Keratinocyte (primary cell): ENCODE measurements at regions not wholly inside any gene's neighbourhood (a gene's known extent, or its start where the extent isn't known, plus 50 kb on each side); places are given as distances from the start of the nearest gene placed in this dataset.

ENCODE experiments used
- DNase-seq: peaks from one replicate; pipeline ENCODE4 v3.0.0-alpha.2; 2011; ENCODE audit warnings: low read depth, missing footprints, low spot score
- FAIRE-seq: peaks from 2 replicates; lab custom pipeline; 2011; peaks lifted over from hg19 to GRCh38; lab: Jason Lieb, UNC
- H2AFZ ChIP-seq: 2 replicates; pipeline ENCODE4 v1.6.0; 2012; ENCODE audit warnings: low read length, control low read depth, inconsistent platforms; ENCODE audit not compliant: control insufficient read depth
- H3K27ac ChIP-seq: 2 replicates; pipeline ENCODE4 v1.5.1; 2011; ENCODE audit warnings: low read length; ENCODE audit not compliant: control insufficient read depth, insufficient read depth
- H3K27me3 ChIP-seq: 3 replicates; pipeline ENCODE4 v1.6.0; 2011; ENCODE audit warnings: low read length; ENCODE audit not compliant: control insufficient read depth, insufficient read depth; ENCODE audit errors: extremely low read depth
- H3K36me3 ChIP-seq, 2 experiments: 2 replicates in 1 of 2; 3 replicates in 1 of 2; pipeline ENCODE4 v1.5.1; 2011; ENCODE audit warnings: low read length in 2 of 2, mild to moderate bottlenecking in 1 of 2; ENCODE audit not compliant: control insufficient read depth in 2 of 2, insufficient read depth in 2 of 2; ENCODE audit errors: extremely low read depth in 1 of 2
- H3K4me1 ChIP-seq: 3 replicates; pipeline ENCODE4 v1.5.1; 2011; ENCODE audit warnings: low read length; ENCODE audit not compliant: control insufficient read depth, insufficient read depth; ENCODE audit errors: extremely low read depth
- H3K4me2 ChIP-seq: 3 replicates; pipeline ENCODE4 v1.6.0; 2011; ENCODE audit warnings: low read depth, low read length; ENCODE audit not compliant: control insufficient read depth, insufficient read depth; ENCODE audit errors: extremely low read depth
- H3K4me3 ChIP-seq, 3 experiments: fragments of 200-600 bp in 1 of 3; sonication (generic) in 1 of 3; 2 replicates in 2 of 3; 3 replicates in 1 of 3; pipeline ENCODE4 v1.5.1; 2011 to 2016; ENCODE audit warnings: low read length in 3 of 3, mild to moderate bottlenecking in 3 of 3, control low read depth in 2 of 3, inconsistent platforms in 1 of 3, low read depth in 1 of 3, mixed read lengths in 1 of 3, mixed run types in 1 of 3, moderate library complexity in 1 of 3; ENCODE audit not compliant: control insufficient read depth in 2 of 3, insufficient read depth in 2 of 3; ENCODE audit errors: extremely low read depth in 1 of 3
- H3K79me2 ChIP-seq: 2 replicates; pipeline ENCODE4 v1.6.0; 2012; ENCODE audit warnings: low read length; ENCODE audit not compliant: control insufficient read depth, insufficient read depth
- H3K9ac ChIP-seq: 3 replicates; pipeline ENCODE4 v1.6.0; 2011; ENCODE audit warnings: low read length; ENCODE audit not compliant: control insufficient read depth, insufficient read depth; ENCODE audit errors: extremely low read depth
- H3K9me1 ChIP-seq: 3 replicates; pipeline ENCODE4 v1.6.0; 2011; ENCODE audit warnings: low read length; ENCODE audit not compliant: control insufficient read depth, insufficient read depth; ENCODE audit errors: extremely low read depth
- H3K9me3 ChIP-seq: 2 replicates; pipeline ENCODE4 v1.5.1; 2012; ENCODE audit warnings: low read depth, low read length; ENCODE audit not compliant: control insufficient read depth
- H4K20me1 ChIP-seq: 3 replicates; pipeline ENCODE4 v1.6.0; 2011; ENCODE audit warnings: low read length; ENCODE audit not compliant: control insufficient read depth, insufficient read depth; ENCODE audit errors: extremely low read depth
- CTCF ChIP-seq, 3 experiments: IDR thresholded peaks in 1 of 3; conservative IDR thresholded peaks in 1 of 3; optimal IDR thresholded peaks in 1 of 3; 2 replicates in 2 of 3; 3 replicates in 1 of 3; pipeline versions ENCODE3 to v1.5.1; 2011; ENCODE audit warnings: low read length in 3 of 3, mild to moderate bottlenecking in 3 of 3, moderate library complexity in 2 of 3, control low read depth in 1 of 3, inconsistent platforms in 1 of 3; ENCODE audit not compliant: insufficient read depth in 2 of 3; ENCODE audit errors: extremely low read depth in 1 of 3
- EZH2 ChIP-seq: IDR thresholded peaks from one replicate; pipeline ENCODE4 v1.6.1; 2012; ENCODE audit warnings: inconsistent platforms, mild to moderate bottlenecking, low read length, moderate library complexity
- dilution Hi-C: fragments of 300-500 bp; cut with MboI; formaldehyde crosslinking; loops from one replicate; pipeline ENCODE4 v1.7.0; 2020; ENCODE audit warnings: low sequenced_read_pairs; ENCODE audit not compliant: extremely low pct_ligation_motif_present

GRCh38 chr10:3631701-3632330 lies 153.2 kb downstream of the KLF6 start:
- dilution Hi-C loops: no loop called here
- FAIRE-seq (peak; percentile 71), DNase-seq (no peak)
- H3K4me3 ChIP-seq: no peak overlapping the region
- H3K79me2 ChIP-seq: no peaks in the 10 kb centered on the region
- peaks cover 25% of the 10 kb centered on the region for H3K4me1 ChIP-seq
- TF ChIP-seq CTCF (optimal IDR thresholded peaks at IDR 0.05 in 1 of 3, IDR thresholded peaks at IDR 0.05 in 1 of 3, conservative IDR thresholded peaks at IDR 0.05 in 1 of 3; ENCODE audit: extremely low read depth in 1 of 3, insufficient read depth in 2 of 3, low read length in 3 of 3) (no peak), EZH2 (no peak)
- H3K9me3 ChIP-seq: no peaks in the 10 kb centered on the region
- no peak overlapping the region for H3K27ac ChIP-seq
- H3K27me3 ChIP-seq: no peaks in the 10 kb centered on the region
- peak overlapping the region; percentile 35 for H3K4me2 ChIP-seq
- H3K36me3 ChIP-seq: no peaks in the 10 kb centered on the region
- no peak overlapping the region for H2AFZ ChIP-seq
- no peaks in the 10 kb centered on the region for H3K9me1 ChIP-seq
- no peak overlapping the region for H3K9ac ChIP-seq
- no peaks in the 10 kb centered on the region for H4K20me1 ChIP-seq

- no peak for TF ChIP-seq CTCF (optimal IDR thresholded peaks at IDR 0.05 in 1 of 3, IDR thresholded peaks at IDR 0.05 in 1 of 3, conservative IDR thresholded peaks at IDR 0.05 in 1 of 3; ENCODE audit: extremely low read depth in 1 of 3, insufficient read depth in 2 of 3, low read length in 3 of 3)
- no peak for TF ChIP-seq EZH2
- no peak overlapping the region for H3K27ac ChIP-seq
- dilution Hi-C loops: no loop called here
- no peaks in the 10 kb centered on the region for H3K36me3 ChIP-seq
- FAIRE-seq (no peak), DNase-seq (no peak)
- H2AFZ ChIP-seq: no peak overlapping the region
- H3K79me2 ChIP-seq: no peaks in the 10 kb centered on the region
- H3K9me1 ChIP-seq: no peaks in the 10 kb centered on the region
- H3K4me2 ChIP-seq: peak overlapping the region; percentile 35
- H3K27me3 ChIP-seq: no peaks in the 10 kb centered on the region
- no peaks in the 10 kb centered on the region for H4K20me1 ChIP-seq
- no peak overlapping the region for H3K9ac ChIP-seq
- no peak overlapping the region for H3K4me3 ChIP-seq
- H3K9me3 ChIP-seq: no peaks in the 10 kb centered on the region
- H3K4me1 ChIP-seq: peaks cover 20% of the 10 kb centered on the region
These were observed 153.7 kb downstream of the KLF6 start for GRCh38 chr10:3631291-3631690.
